ENCODE measurements at regions not wholly inside any gene's neighbourhood (a gene's known extent, or its start where the extent isn't known, plus 50 kb on each side); places are given as distances from the start of the nearest gene placed in this dataset.

- no peak for ATAC-seq
- TF ChIP-seq SNAI2 (CRISPR knock-in tag; IDR thresholded peaks at IDR 0.05) (no peak), TCF4 (CRISPR knock-in tag; IDR thresholded peaks at IDR 0.05; ENCODE audit: borderline replicate concordance) (no peak), ZFP3 (CRISPR knock-in tag; IDR thresholded peaks at IDR 0.05) (no peak), PATZ1 (CRISPR knock-in tag; IDR thresholded peaks at IDR 0.05; ENCODE audit: borderline replicate concordance) (no peak), ESRRG (CRISPR knock-in tag; IDR thresholded peaks at IDR 0.05) (no peak), TOX (CRISPR knock-in tag; IDR thresholded peaks at IDR 0.05; ENCODE audit: borderline replicate concordance) (no peak), POU6F1 (CRISPR knock-in tag; IDR thresholded peaks at IDR 0.05; ENCODE audit: borderline replicate concordance, low read depth) (no peak), ZFP30 (CRISPR knock-in tag; IDR thresholded peaks at IDR 0.05) (no peak), OSR1 (CRISPR knock-in tag; IDR thresholded peaks at IDR 0.05) (no peak), CREB5 (CRISPR knock-in tag; IDR thresholded peaks at IDR 0.05; ENCODE audit: low read depth) (no peak), ARNTL (CRISPR knock-in tag; IDR thresholded peaks at IDR 0.05; ENCODE audit: borderline replicate concordance, low read depth) (no peak), ISL1 (CRISPR knock-in tag; IDR thresholded peaks at IDR 0.05) (no peak), CSRNP3 (CRISPR knock-in tag; IDR thresholded peaks at IDR 0.05) (no peak), PPARA (CRISPR knock-in tag; IDR thresholded peaks at IDR 0.05; ENCODE audit: borderline replicate concordance) (no peak), RARB (CRISPR knock-in tag; IDR thresholded peaks at IDR 0.05) (no peak), BACH2 (CRISPR knock-in tag; IDR thresholded peaks at IDR 0.05; ENCODE audit: borderline replicate concordance) (no peak), ZC3H10 (CRISPR knock-in tag; IDR thresholded peaks at IDR 0.05) (no peak), CSDC2 (CRISPR knock-in tag; IDR thresholded peaks at IDR 0.05) (no peak), GLIS3 (CRISPR knock-in tag; IDR thresholded peaks at IDR 0.05) (no peak)
These were observed 233.4 kb upstream of the TBL1XR1 start for GRCh38 chr3:177430653-177431052.

- ATAC-seq = peak; percentile 40; the same call in 1 of the 3 replicates
- no peak for TF ChIP-seq GLIS3 (CRISPR knock-in tag; IDR thresholded peaks at IDR 0.05)
- TF ChIP-seq TCF4 (CRISPR knock-in tag; IDR thresholded peaks at IDR 0.05; ENCODE audit: borderline replicate concordance) = peak; percentile 79
- TF ChIP-seq POU6F1 (CRISPR knock-in tag; IDR thresholded peaks at IDR 0.05; ENCODE audit: borderline replicate concordance, low read depth) = no peak
- 0 out of 2 replicates have a peak, but pooled peaks have one; percentile 8 for TF ChIP-seq ARNTL (CRISPR knock-in tag; IDR thresholded peaks at IDR 0.05; ENCODE audit: borderline replicate concordance, low read depth)
- no peak for TF ChIP-seq CSDC2 (CRISPR knock-in tag; IDR thresholded peaks at IDR 0.05)
- no peak for TF ChIP-seq ZFP30 (CRISPR knock-in tag; IDR thresholded peaks at IDR 0.05)
- no peak for TF ChIP-seq ZFP3 (CRISPR knock-in tag; IDR thresholded peaks at IDR 0.05)
- TF ChIP-seq ZNF8 (CRISPR knock-in tag; IDR thresholded peaks at IDR 0.05) = no peak
- no peak for TF ChIP-seq RARB (CRISPR knock-in tag; IDR thresholded peaks at IDR 0.05)
These were observed 234.4 kb upstream of the TBL1XR1 start for GRCh38 chr3:177431525-177432176.

GRCh38 chr3:177435301-177435700 lies 238.0 kb upstream of the TBL1XR1 start:
- no peak for ATAC-seq
- TF ChIP-seq RARB (CRISPR knock-in tag; IDR thresholded peaks at IDR 0.05) (no peak), ARNTL (CRISPR knock-in tag; IDR thresholded peaks at IDR 0.05; ENCODE audit: borderline replicate concordance, low read depth) (no peak), ISL1 (CRISPR knock-in tag; IDR thresholded peaks at IDR 0.05) (no peak), ZFP3 (CRISPR knock-in tag; IDR thresholded peaks at IDR 0.05) (no peak), ZFP30 (CRISPR knock-in tag; IDR thresholded peaks at IDR 0.05) (no peak), TSHZ2 (CRISPR knock-in tag; IDR thresholded peaks at IDR 0.05) (no peak), TOX (CRISPR knock-in tag; IDR thresholded peaks at IDR 0.05; ENCODE audit: borderline replicate concordance) (no peak), POU6F1 (CRISPR knock-in tag; IDR thresholded peaks at IDR 0.05; ENCODE audit: borderline replicate concordance, low read depth) (no peak), ZNF70 (CRISPR knock-in tag; IDR thresholded peaks at IDR 0.05) (no peak)

Data from SK-N-SH treated with all-trans-retinoic acid at 6 μM for 48 hours (cell line).